HEK293T (cell line): ENCODE measurements at regions not wholly inside any gene's neighbourhood (a gene's known extent, or its start where the extent isn't known, plus 50 kb on each side); places are given as distances from the start of the nearest gene placed in this dataset.

Experiments
- CTCF ChIA-PET: fragments of 350-600 bp; formaldehyde crosslinking; extraction: SDS; loops from one replicate; lab custom pipeline; 2021; ENCODE audit warnings: antibody characterized with exemption, inconsistent platforms; lab: Yijun Ruan, JAX
- POLR2A ChIA-PET: fragments of 350-600 bp; formaldehyde crosslinking; extraction: SDS; loops from one replicate; lab custom pipeline; 2020; ENCODE audit warnings: antibody characterized with exemption, inconsistent platforms; lab: Yijun Ruan, JAX
- DNase-seq: peaks from one replicate; pipeline ENCODE4 v3.0.0; 2012; ENCODE audit warnings: mixed read lengths; ENCODE audit errors: extremely low spot score
- ARNT ChIP-seq: fragments of 450-650 bp; IDR thresholded peaks from 2 replicates; pipeline ENCODE4 v1.6.1; 2017; ENCODE audit warnings: mild to moderate bottlenecking
- BHLHE40 ChIP-seq: fragments of 450-650 bp; IDR thresholded peaks from 2 replicates; pipeline ENCODE4 v1.6.1; 2016; ENCODE audit warnings: mild to moderate bottlenecking, moderate library complexity, borderline replicate concordance
- CTBP1 ChIP-seq: fragments of 450-650 bp; IDR thresholded peaks from 2 replicates; pipeline ENCODE4 v1.6.1; 2016; ENCODE audit warnings: borderline replicate concordance
- ELF4 ChIP-seq: fragments of 450-650 bp; IDR thresholded peaks from 2 replicates; pipeline ENCODE4 v1.6.1; 2017; ENCODE audit warnings: antibody characterized with exemption
- FOXA1 ChIP-seq: fragments of 450-650 bp; IDR thresholded peaks from 2 replicates; pipeline ENCODE4 v1.6.1; 2016; ENCODE audit warnings: mild to moderate bottlenecking
- FOXK2 ChIP-seq: fragments of 450-650 bp; IDR thresholded peaks from 2 replicates; pipeline ENCODE4 v1.6.1; 2016; ENCODE audit warnings: mild to moderate bottlenecking
- FOXM1 ChIP-seq: fragments of 450-650 bp; IDR thresholded peaks from 2 replicates; pipeline ENCODE4 v1.6.1; 2017; ENCODE audit warnings: mild to moderate bottlenecking, borderline replicate concordance
- HDGF ChIP-seq: fragments of 450-650 bp; IDR thresholded peaks from 2 replicates; pipeline ENCODE4 v1.6.1; 2017; ENCODE audit warnings: antibody characterized with exemption, borderline replicate concordance
- L3MBTL2 ChIP-seq: fragments of 450-650 bp; conservative IDR thresholded peaks from 2 replicates; pipeline ENCODE4 v1.6.1; 2016; ENCODE audit warnings: mild to moderate bottlenecking
- LEF1 ChIP-seq: fragments of 450-650 bp; IDR thresholded peaks from 2 replicates; pipeline ENCODE4 v1.6.1; 2017; ENCODE audit warnings: mild to moderate bottlenecking, borderline replicate concordance
- NFRKB ChIP-seq: fragments of 450-650 bp; IDR thresholded peaks from 2 replicates; pipeline ENCODE4 v1.6.1; 2016; ENCODE audit warnings: mild to moderate bottlenecking, moderate library complexity
- SP1 ChIP-seq: fragments of 450-650 bp; IDR thresholded peaks from 2 replicates; pipeline ENCODE4 v1.6.1; 2017
- SUZ12 ChIP-seq: fragments of 450-650 bp; IDR thresholded peaks from 2 replicates; pipeline ENCODE4 v1.6.1; 2016; ENCODE audit warnings: mild to moderate bottlenecking
- TARDBP ChIP-seq: fragments of 450-650 bp; IDR thresholded peaks from 2 replicates; pipeline ENCODE4 v1.6.1; 2016
- ZNF384 ChIP-seq: fragments of 450-650 bp; IDR thresholded peaks from 2 replicates; pipeline ENCODE4 v1.6.1; 2016
- TF ChIP-seq, protein P1 (sequence below): fragments of 450-650 bp; IDR thresholded peaks from 2 replicates; pipeline ENCODE4 v1.6.1; 2016

DNA sequence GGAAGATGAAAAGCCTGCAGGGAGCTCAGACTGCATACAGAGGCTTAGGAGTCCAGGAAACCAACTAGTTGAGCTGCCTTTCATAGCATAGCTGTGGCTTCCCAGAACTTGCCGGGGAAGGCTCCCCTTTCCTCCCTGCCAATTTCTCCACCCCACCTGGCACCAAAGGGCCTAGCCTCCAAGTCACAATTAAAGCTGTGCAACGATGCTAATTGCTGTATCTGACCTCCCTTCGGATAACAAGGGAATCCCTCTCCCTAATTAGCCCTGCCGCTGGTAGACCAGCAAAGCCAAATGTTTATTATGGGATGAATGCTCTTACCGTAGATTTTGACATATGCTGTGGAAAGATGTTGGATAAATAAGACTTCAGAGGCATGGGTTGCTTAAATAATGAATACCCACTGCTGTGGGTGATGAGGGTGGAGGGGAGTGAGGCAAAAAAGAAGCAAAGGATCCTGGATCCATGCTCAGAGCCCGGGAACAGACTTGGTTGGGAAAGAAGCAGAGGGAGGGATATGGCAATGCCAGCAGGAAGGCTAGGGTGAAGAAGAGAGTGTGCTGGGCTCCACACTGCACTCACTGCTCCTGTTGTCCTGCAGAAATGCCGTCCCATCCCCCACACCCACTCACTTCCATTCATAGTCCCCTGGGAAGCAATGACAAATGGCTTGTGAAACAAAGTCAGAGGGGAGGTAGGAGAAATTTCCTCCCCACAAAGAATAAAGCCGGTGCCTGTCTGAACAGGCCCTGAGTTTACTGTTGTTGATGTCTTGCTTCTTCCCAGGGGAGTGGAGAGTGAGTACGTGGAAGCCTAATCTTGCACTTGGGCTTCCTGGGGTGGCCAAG is 608.1 kb upstream of the CADM1 start:
- TF ChIP-seq SP1 (no peak), ZNF384 (no peak), LEF1 (no peak), L3MBTL2 (no peak), TARDBP (no peak), BHLHE40 (no peak), ARNT (no peak), HDGF (no peak), CTBP1 (no peak), FOXM1 (no peak), SUZ12 (no peak), NFRKB (no peak), ELF4 (no peak), FOXA1 (no peak), FOXK2 (no peak)
- TF ChIP-seq, protein P1, sequence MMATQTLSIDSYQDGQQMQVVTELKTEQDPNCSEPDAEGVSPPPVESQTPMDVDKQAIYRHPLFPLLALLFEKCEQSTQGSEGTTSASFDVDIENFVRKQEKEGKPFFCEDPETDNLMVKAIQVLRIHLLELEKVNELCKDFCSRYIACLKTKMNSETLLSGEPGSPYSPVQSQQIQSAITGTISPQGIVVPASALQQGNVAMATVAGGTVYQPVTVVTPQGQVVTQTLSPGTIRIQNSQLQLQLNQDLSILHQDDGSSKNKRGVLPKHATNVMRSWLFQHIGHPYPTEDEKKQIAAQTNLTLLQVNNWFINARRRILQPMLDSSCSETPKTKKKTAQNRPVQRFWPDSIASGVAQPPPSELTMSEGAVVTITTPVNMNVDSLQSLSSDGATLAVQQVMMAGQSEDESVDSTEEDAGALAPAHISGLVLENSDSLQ: no peak
- ChIA-PET CTCF (no interaction called here), POLR2A (no interaction called here)
- no peak for DNase-seq

DNA sequence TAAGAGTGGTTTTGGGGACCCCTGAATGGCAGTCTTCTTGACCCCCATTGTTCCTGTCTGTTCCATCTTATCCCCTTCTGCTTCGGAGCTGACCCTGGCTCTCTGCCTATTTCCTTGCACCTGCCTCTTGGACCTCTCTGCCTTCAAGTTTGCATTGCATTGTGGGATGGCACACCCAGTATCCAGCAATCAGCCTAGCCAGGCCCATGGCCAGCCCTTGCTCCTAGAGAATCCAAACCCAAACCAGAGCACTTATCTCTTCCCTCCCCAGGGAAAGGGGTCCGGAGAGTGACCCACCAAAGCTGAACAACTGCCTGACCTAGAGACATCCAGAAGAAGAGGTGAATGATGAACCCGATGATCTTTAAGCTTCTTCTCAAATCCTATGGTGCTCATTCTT is 607.3 kb upstream of the CADM1 start:
- ChIA-PET CTCF (no interaction called here), POLR2A (no interaction called here)
- DNase-seq: no peak
- TF ChIP-seq NFRKB: no peak
- TF ChIP-seq FOXK2: no peak
- no peak for TF ChIP-seq HDGF
- TF ChIP-seq ARNT: no peak
- no peak for TF ChIP-seq SP1
- no peak for TF ChIP-seq LEF1
- no peak for TF ChIP-seq BHLHE40
- no peak for TF ChIP-seq SUZ12

DNA sequence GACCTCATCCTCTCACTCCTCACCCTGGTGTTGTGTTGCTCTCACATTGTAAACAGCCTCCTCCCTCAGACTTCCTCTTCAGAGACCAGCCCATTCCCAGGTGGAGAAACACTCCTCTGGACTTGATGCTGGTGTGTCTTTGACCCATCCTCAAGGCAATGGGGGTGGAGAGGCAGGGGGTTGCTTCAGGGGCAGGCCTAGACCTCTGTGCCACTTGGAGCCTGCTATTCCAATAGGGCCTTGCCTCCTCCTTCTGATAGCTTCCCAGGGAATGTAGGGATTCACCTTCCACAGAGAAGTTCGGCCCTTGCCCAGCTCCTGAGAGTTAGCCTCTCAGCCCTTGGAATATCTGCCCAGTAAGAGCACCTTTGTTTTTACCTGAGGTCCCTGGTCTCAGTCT is 606.6 kb upstream of the CADM1 start:
- CTCF ChIA-PET: no interaction called here
- POLR2A ChIA-PET: no interaction called here

DNA sequence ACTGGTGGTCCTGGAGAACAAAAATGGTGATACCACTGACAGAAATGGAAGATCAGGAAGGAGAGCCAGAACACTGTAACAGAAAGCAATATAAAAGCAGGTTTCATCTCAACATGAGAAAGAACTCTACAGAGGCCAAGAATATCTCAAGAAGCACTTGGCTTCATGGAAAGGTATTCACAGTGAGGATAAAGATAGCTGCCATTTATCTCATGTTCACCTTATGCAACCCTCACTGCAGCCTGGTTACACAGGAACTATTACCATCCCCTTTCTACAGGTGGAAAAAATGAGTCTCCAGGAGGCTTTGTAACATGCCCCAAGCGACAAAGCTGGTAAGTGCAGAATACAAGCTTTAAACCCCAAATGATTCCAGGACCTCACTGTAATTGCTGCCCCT is 606.1 kb upstream of the CADM1 start:
- POLR2A ChIA-PET: no interaction called here
- no peak for DNase-seq
- CTCF ChIA-PET: no interaction called here
- TF ChIP-seq CTBP1 (no peak), ARNT (no peak), LEF1 (no peak)

More for the DNA sequence above, 606.6 kb upstream of the CADM1 start:
- DNase-seq: no peak
- TF ChIP-seq BHLHE40: no peak
- no peak for TF ChIP-seq FOXK2
- TF ChIP-seq SUZ12: no peak
- no peak for TF ChIP-seq TARDBP
- no peak for TF ChIP-seq L3MBTL2
- TF ChIP-seq FOXA1: no peak
- no peak for TF ChIP-seq NFRKB
- TF ChIP-seq, protein P1: no peak
- TF ChIP-seq FOXM1: no peak
- no peak for TF ChIP-seq LEF1
- TF ChIP-seq SP1: no peak
- TF ChIP-seq ZNF384: no peak
- TF ChIP-seq ELF4: no peak

DNA sequence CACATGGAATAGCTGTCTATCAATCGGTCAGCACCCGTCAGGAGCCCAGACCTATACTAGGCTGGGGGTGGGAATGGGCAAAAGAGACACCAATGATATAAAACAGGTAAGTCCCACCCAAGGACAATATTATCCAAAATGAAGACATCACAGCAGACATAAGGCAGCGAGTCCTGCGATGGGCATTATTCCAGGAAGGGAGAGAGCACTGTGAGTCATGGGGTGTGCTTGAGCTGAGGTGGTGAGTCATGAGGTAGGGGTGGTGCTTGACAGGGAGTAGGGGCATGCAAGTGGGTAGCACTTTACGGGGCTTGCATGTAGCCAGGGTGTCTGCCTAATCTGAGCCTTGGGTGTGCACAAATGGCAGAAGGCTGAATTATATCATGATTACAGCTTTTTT is 605.0 kb upstream of the CADM1 start:
- ChIA-PET CTCF (interaction anchor here (0.7 kb wide), 1 partner anchor 40 kb away, joined by 3 read pairs; no protein-coding TSS in a partner anchor), POLR2A (no interaction called here)
- peak; percentile 17 for DNase-seq
- no peak for TF ChIP-seq CTBP1
- TF ChIP-seq TARDBP: no peak
- no peak for TF ChIP-seq FOXA1
- TF ChIP-seq LEF1: no peak
- no peak for TF ChIP-seq L3MBTL2
- TF ChIP-seq SUZ12: no peak
- no peak for TF ChIP-seq ELF4
- TF ChIP-seq BHLHE40: no peak
- no peak for TF ChIP-seq FOXK2
- TF ChIP-seq FOXM1: no peak
- TF ChIP-seq ZNF384: no peak
- TF ChIP-seq NFRKB: no peak
- TF ChIP-seq HDGF: no peak
- TF ChIP-seq ARNT: no peak
- TF ChIP-seq, protein P1: no peak
- TF ChIP-seq SP1: no peak

DNA sequence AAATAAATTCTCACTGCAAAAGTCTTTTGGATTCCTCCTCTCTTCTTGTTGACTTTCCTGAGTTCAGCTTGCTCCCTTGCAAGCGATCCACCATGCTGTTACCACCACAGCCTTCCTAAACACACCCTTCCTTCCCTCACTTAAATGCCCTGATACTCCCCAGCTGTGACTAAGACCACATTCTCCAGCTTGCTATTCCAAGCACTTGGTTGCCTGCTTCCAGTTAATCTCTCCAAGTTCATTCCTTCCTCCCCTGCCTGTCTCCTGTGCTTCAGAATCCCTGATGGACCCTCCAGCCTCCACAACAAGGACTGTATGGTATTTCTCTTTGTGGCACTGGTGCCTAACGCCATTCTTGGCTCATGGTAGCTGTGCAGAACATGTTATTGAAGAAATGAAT is 603.9 kb upstream of the CADM1 start:
- POLR2A ChIA-PET: no interaction called here
- TF ChIP-seq LEF1 (no peak), HDGF (no peak), TARDBP (no peak), L3MBTL2 (no peak), SUZ12 (no peak), ELF4 (no peak), BHLHE40 (no peak), FOXM1 (no peak)
- TF ChIP-seq, protein P1: no peak
- CTCF ChIA-PET: no interaction called here
- DNase-seq: no peak
